ENCODE measurements at regions not wholly inside any gene's neighbourhood (a gene's known extent, or its start where the extent isn't known, plus 50 kb on each side); places are given as distances from the start of the nearest gene placed in this dataset.
"Not testable (repeated sequence)": the region's sequence is repeated elsewhere in the genome, so short reads cannot be mapped to it uniquely, and the experiment has no call there.

DNA sequence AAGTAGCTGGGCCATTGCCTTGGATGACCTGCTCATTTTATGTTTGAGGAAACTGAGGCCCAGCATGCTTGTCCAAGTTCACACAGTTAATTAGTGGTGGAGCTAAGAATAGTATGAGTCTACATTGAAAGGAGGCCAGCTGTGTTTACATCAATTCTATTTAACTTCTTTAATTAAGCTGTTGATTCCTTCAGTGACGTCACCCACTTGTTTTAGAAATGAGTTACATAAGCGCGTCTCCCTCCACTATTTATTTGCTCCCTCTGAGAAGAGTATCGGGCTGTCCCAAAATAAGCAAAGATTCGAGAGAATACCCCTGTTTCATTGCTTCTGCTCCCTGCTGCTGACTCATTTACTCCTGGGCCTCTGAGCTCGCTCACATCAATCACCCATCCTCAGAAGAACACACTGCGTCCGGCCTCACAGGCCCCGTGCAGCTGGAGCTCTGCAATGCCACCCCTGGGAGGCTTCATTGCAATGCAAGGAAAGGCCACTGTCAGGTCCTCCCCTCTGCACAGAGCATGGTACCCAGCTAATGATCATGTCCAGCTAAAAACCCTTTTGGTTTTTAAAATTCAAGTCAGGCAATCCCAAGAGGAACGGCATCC, 74.8 kb upstream of the BMP2 start:
- no peak for DNase-seq

DNA sequence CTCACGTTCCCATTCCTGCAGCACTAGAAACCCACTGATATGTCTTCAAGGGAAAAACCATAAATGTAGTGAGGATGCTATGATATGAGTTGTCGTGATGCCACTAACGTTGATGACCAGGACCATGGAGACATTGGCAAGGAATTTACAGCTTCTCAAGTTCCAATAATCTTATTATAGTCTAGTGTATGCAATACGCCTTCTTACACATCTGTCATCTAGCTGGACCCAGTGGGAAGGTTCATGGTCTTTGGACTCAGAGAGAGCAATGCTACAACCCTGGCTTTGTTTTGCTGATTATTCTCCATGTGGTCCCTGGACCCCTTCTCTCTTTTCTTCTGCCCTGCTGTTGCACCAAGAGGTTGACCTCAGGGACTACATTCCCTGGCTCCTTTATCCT, 76.0 kb upstream of the BMP2 start:
- no peak for DNase-seq

DNA sequence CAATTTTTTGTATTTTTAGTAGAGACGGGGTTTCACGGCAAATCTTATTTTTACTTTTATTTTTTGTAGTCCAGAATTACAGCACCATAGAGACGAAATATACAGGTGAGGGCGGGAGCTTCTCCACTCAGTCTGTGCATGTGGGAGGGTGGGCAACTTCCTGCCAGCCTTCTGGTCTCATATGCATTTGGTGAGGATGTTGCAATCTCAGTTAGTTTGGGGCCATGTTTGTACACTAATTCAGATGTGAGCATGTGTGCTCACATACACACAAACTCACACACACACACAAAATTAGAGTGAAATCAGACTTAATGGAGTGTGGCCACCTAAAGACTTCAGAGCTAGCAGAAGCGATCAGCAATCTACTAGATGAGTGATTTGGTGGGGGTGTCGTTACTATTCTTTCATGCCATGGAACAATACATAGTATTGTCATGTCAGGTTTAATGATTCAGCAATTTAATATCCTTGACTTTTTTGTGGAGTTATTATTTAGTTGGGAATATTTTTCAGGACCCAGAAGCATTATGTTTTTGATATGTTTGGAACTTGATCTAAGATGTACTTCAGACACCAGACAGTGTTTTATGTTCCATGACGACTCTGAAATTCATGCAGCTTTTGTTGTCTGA, 78.0 kb upstream of the BMP2 start:
- DNase-seq = no peak

DNA sequence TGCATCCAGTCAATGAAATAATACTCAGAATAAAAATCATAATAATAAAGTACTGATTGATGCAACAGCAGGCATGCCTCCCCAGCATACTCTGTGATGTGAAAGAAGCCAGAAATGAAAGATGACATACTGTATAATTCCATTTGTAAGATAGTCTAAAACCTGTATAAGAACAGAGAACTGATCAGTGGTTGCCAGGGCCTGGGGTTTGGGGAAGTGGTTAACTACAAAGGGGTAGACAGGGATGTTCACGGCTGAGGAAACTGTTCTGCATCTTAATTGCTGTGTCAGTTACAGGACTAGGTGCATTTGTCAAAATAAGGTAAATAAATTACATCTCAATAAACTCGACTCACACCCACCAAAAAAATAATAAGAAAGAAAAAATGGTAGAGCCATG, 81.3 kb upstream of the BMP2 start:
- no peak for DNase-seq

DNA sequence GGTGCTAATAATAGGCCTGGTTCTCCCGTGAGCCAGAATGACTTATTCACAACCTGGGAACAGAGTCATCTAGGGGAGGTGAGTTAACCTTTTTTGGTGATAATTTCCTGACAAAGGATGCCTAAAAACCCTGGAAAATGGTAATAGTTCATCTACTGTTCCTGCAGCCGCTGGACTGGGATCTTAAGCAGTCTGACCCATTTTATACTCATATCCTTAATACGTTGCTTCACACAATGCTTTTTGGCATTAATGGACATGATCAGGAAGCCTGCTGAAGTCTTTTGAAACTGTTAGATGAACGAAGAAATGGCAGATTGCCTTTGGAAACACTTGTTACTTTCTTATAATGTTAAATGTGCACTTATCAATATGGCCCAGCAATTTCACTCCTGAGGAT, 81.9 kb upstream of the BMP2 start:
- DNase-seq = no peak

DNA sequence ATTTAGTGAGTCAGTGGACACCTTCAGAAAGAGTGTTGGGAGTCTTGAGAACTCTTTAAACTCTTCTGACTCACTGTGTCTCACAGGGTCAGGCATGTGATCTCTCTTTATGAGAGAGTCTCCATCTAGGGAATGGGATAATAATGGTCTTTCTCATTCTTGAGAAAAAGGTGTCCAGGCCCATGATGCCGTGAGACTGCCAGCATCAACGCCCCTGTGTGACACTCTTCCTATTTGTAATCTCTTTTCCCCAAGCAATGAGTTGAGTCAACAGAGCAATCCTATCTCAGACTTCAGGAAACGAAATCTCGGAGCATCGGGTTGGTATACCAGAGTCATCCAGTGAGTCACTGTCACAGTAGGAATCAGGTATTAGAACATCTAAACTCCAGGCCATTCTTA, 82.3 kb upstream of the BMP2 start:
- DNase-seq = no peak

DNA sequence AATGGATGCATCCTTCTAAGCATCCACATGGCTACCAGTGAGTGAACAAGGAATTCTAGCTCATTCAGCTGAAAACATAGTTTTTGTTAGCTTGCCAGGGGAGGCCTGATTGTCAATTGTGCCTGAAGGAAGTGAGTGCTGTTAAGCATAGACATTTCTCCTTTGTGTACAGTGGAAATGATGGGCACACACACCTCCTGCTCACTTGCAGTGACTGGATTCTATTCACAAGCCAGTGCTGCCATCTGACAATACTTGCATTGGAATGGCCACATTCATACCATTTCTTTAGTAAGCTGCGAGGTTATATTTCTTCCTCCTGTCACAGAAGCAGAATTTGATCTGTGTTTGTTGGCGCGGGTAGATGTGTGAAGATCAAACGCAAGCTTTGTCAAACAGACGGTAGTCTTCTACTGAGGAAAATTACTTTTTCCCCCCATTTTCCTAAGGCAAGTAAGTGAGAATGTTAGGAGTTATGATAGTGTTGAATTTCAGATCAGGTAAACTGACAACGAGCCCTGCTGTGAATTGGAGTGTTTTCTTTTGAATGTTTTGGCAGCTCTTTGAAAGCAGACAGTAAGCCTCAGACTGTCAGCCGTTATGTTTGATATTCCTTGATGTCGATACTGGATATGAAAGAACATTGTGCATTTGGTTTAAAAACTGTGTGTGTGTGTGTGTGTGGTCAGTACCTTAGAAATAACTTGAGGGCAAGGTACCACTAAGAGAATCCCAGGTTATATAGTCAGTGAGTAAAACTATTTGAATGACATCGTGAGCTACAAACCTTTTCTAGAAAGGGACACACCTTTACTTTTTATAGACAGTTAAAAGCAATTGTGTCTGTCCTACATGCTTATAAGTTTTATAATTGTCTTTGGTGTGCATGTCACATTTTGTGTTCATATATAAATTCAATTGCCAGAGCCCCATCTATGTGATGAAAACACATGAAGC, 84.2 kb upstream of the BMP2 start:
- DNase-seq = no peak

DNA sequence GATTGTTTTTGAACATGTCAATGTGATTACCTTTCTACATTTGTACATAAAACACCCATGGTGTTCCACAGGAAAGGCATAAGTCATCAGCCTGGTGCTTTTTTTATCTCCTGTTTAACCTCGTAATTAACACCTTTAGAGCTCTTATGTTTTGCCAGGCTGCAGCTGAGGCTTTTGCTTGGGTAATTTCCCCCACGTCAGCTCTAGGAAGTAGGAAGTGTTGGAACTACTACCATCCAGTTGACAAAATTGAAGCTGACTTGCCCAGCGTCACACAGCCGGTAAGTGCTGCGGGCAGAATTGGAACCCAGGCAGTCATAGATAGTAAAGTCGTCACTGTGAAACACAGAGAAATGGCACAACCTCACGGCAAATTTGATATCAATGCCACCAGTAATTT, 86.6 kb upstream of the BMP2 start:
- no peak for DNase-seq

- no peak for DNase-seq
Observed at GRCh38 chr20:6680441-6680840, 87.0 kb upstream of the BMP2 start.

GRCh38 chr20:6679086-6679485, 88.4 kb upstream of the BMP2 start:
- no peak for DNase-seq

- DNase-seq = no peak
Observed at GRCh38 chr20:6678101-6678500, 89.4 kb upstream of the BMP2 start.

DNA sequence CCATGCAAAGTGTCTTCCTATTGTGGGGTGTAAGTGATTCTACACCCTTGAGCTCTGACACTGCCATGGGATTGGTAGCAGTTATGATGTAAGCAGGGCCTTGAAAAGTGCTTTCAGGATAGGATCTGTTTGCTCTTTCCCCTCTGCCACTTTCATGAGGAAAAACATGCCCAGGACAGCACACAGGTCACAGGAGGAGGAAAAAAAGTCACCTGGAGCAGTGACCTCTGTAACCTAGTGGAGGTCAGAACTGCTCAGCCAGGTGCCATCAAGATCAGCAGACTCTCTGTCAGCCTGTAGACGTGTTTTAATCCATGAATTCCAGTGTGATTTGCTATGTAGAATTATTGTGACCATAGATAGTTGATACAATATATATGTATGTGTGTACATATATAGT, 92.7 kb upstream of the BMP2 start:
- DNase-seq = no peak

GRCh38 chr20:6673071-6673470, 94.4 kb upstream of the BMP2 start:
- DNase-seq = no peak

- no peak for DNase-seq
Observed at GRCh38 chr20:6671829-6672228, 95.7 kb upstream of the BMP2 start.

DNA sequence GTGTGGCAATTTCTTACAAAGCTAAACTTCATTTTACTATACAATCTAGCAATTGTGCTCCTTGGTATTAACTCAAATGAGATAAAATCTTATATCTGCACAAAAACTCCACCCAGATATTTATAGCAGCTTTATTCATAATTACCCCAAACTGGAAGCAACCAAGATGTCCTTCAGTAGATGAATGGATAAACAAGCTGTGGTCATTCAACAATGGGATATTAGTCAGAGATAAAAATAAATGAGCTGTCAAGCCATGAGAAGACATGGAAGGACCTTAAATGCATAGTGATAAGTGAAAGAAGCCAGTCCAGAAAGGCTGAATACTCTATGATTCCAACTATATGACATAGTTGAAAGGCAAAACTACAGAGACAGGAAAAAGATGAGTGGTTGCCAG, 98.9 kb upstream of the BMP2 start:
- no peak for DNase-seq

- DNase-seq = no peak
Observed at GRCh38 chr20:6665621-6666355, 101.7 kb upstream of the BMP2 start.

GRCh38 chr20:6665161-6665560, 102.3 kb upstream of the BMP2 start:
- no peak for DNase-seq

- no peak for DNase-seq
Observed at GRCh38 chr20:6664574-6664973, 102.9 kb upstream of the BMP2 start.

DNA sequence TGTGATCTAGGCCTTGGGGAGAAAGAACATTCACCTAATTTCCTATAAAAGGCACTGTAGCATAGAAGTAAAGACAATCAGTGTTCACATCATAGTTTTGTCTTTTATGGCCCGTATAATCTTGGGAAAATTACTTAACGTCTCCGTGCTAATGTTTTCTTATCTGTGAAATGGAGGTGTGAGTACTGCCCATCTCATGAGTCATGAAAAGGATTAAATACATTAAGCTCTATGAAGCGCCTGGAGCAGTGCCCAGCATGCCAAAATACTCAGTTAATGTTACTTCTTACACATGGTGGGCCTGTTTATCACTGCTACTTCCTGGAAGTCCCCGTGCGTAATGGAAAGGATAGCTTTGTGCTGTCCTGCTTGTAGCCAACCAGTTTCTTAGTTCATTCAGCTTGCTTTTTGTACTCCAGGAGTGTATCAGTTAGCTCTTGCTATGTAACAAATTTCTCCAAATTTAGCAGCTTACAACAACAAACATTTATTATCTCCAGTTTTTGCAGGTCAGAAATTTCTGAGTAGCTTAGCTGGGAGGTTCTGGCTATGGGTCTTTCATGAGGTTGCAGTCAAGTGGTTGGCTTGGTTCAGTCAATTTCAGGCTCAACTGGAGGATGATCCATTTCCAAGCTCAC, 103.6 kb upstream of the BMP2 start:
- DNase-seq = no peak

- no peak for DNase-seq
Observed at GRCh38 chr20:6663104-6663503, 104.4 kb upstream of the BMP2 start.

- no peak for DNase-seq
Observed at GRCh38 chr20:6662309-6662708, 105.2 kb upstream of the BMP2 start.

DNA sequence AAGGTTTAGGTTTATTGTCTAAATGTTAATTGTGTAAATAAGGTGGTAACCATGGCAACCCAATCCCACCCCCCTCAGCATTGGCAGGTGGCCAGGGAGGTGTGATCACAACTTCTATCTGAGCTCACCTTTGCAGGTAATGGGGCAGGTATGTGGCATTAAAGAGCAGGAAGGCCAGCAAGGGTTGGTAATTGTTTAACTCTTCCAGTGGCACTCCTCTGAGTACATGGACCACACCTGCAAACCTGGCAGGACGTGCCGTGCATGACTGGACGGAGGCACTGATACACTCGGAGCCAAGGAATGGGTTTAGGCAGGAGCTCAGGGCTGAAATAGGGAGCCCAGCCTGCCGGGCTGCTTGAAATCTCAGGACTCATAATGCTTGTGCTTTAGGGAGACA, 107.0 kb upstream of the BMP2 start:
- DNase-seq = no peak

DNA sequence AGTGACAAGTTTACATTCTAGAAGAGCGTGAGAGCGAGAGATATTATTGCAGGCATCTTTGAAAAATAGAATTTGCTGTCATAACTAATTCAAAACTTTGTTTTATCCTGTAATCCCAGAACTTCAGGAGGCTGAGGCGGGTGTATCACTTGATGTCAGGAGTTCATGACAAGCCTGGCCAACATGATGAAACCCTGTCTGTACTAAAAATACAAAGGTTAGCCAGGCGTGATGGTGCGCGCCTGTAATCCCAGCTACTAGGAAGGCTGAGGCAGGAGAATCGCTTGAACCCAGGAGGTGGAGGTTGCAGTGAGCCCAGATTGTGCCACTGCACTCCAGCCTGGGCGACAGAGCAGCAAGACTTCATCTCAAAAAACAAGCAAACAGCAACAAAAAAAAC, 108.6 kb upstream of the BMP2 start:
- DNase-seq = not testable (repeated sequence)
